ENCODE measurements at regions not wholly inside any gene's neighbourhood (a gene's known extent, or its start where the extent isn't known, plus 50 kb on each side); places are given as distances from the start of the nearest gene placed in this dataset.

GRCh38 chr9:90400091-90400490, 242.5 kb downstream of the DIRAS2 start:
- no peak overlapping the region for H3K4me3 ChIP-seq (ENCODE audit: insufficient read length, low read depth)
- no peaks in the 10 kb centered on the region for H3K36me3 ChIP-seq (ENCODE audit: insufficient read depth, insufficient read length, low read length)
- H3K27me3 ChIP-seq (ENCODE audit: insufficient read depth, insufficient read length) = no peaks in the 10 kb centered on the region
- H3K9me3 ChIP-seq (ENCODE audit: insufficient read depth, low read length) = no peaks in the 10 kb centered on the region
- no peak overlapping the region for H3K9ac ChIP-seq (ENCODE audit: insufficient read length, low read depth)
- DNase-seq (ENCODE audit: low read depth, low spot score) = no peak
- no peak for TF ChIP-seq ZNF274 (IDR thresholded peaks at IDR 0.05; ENCODE audit: low read depth, low read length)
- no peaks in the 10 kb centered on the region for H3K4me1 ChIP-seq (ENCODE audit: insufficient read depth, insufficient read length)

GRCh38 chr9:90408659-90409058, 234.0 kb downstream of the DIRAS2 start:
- no peak for DNase-seq (ENCODE audit: low read depth, low spot score)
- no peaks in the 10 kb centered on the region for H3K4me1 ChIP-seq (ENCODE audit: insufficient read depth, insufficient read length)
- no peaks in the 10 kb centered on the region for H3K36me3 ChIP-seq (ENCODE audit: insufficient read depth, insufficient read length, low read length)
- no peak overlapping the region for H3K9ac ChIP-seq (ENCODE audit: insufficient read length, low read depth)
- H3K4me3 ChIP-seq (ENCODE audit: insufficient read length, low read depth) = no peak overlapping the region
- peaks cover 29% of the 10 kb centered on the region for H3K9me3 ChIP-seq (ENCODE audit: insufficient read depth, low read length)
- TF ChIP-seq SUZ12 (IDR thresholded peaks at IDR 0.05; ENCODE audit: extremely low read depth, insufficient read depth, insufficient read length) (no peak), YY1 (IDR thresholded peaks at IDR 0.05; ENCODE audit: insufficient read depth, insufficient read length) (no peak), ZNF274 (IDR thresholded peaks at IDR 0.05; ENCODE audit: low read depth, low read length) (no peak)
- H3K27me3 ChIP-seq (ENCODE audit: insufficient read depth, insufficient read length) = no peaks in the 10 kb centered on the region

GRCh38 chr9:90419221-90419851, 223.3 kb downstream of the DIRAS2 start:
- H3K4me1 ChIP-seq (ENCODE audit: insufficient read depth, insufficient read length) = no peaks in the 10 kb centered on the region
- no peak overlapping the region for H3K9ac ChIP-seq (ENCODE audit: insufficient read length, low read depth)
- no peak overlapping the region for H3K4me3 ChIP-seq (ENCODE audit: insufficient read length, low read depth)
- no peaks in the 10 kb centered on the region for H3K9me3 ChIP-seq (ENCODE audit: insufficient read depth, low read length)
- DNase-seq (ENCODE audit: low read depth, low spot score) = no peak
- H3K27me3 ChIP-seq (ENCODE audit: insufficient read depth, insufficient read length) = no peaks in the 10 kb centered on the region
- no peaks in the 10 kb centered on the region for H3K36me3 ChIP-seq (ENCODE audit: insufficient read depth, insufficient read length, low read length)
- no peak for TF ChIP-seq YY1 (IDR thresholded peaks at IDR 0.05; ENCODE audit: insufficient read depth, insufficient read length)
- TF ChIP-seq ZNF274 (IDR thresholded peaks at IDR 0.05; ENCODE audit: low read depth, low read length) = no peak
- TF ChIP-seq SUZ12 (IDR thresholded peaks at IDR 0.05; ENCODE audit: extremely low read depth, insufficient read depth, insufficient read length) = no peak

GRCh38 chr9:90420211-90420610, 222.4 kb downstream of the DIRAS2 start:
- H3K9me3 ChIP-seq (ENCODE audit: insufficient read depth, low read length) = no peaks in the 10 kb centered on the region
- H3K9ac ChIP-seq (ENCODE audit: insufficient read length, low read depth) = no peak overlapping the region
- no peaks in the 10 kb centered on the region for H3K36me3 ChIP-seq (ENCODE audit: insufficient read depth, insufficient read length, low read length)
- TF ChIP-seq YY1 (IDR thresholded peaks at IDR 0.05; ENCODE audit: insufficient read depth, insufficient read length) (no peak), SUZ12 (IDR thresholded peaks at IDR 0.05; ENCODE audit: extremely low read depth, insufficient read depth, insufficient read length) (no peak), ZNF274 (IDR thresholded peaks at IDR 0.05; ENCODE audit: low read depth, low read length) (no peak)
- H3K4me1 ChIP-seq (ENCODE audit: insufficient read depth, insufficient read length) = no peaks in the 10 kb centered on the region
- no peak overlapping the region for H3K4me3 ChIP-seq (ENCODE audit: insufficient read length, low read depth)
- no peaks in the 10 kb centered on the region for H3K27me3 ChIP-seq (ENCODE audit: insufficient read depth, insufficient read length)
- DNase-seq (ENCODE audit: low read depth, low spot score) = no peak

GRCh38 chr9:90420768-90421513, 221.7 kb downstream of the DIRAS2 start:
- no peaks in the 10 kb centered on the region for H3K9me3 ChIP-seq (ENCODE audit: insufficient read depth, low read length)
- no peak overlapping the region for H3K9ac ChIP-seq (ENCODE audit: insufficient read length, low read depth)
- H3K4me1 ChIP-seq (ENCODE audit: insufficient read depth, insufficient read length) = no peaks in the 10 kb centered on the region
- no peaks in the 10 kb centered on the region for H3K27me3 ChIP-seq (ENCODE audit: insufficient read depth, insufficient read length)
- TF ChIP-seq ZNF274 (IDR thresholded peaks at IDR 0.05; ENCODE audit: low read depth, low read length) (no peak), YY1 (IDR thresholded peaks at IDR 0.05; ENCODE audit: insufficient read depth, insufficient read length) (no peak), SUZ12 (IDR thresholded peaks at IDR 0.05; ENCODE audit: extremely low read depth, insufficient read depth, insufficient read length) (no peak)
- no peaks in the 10 kb centered on the region for H3K36me3 ChIP-seq (ENCODE audit: insufficient read depth, insufficient read length, low read length)
- DNase-seq (ENCODE audit: low read depth, low spot score) = no peak
- no peak overlapping the region for H3K4me3 ChIP-seq (ENCODE audit: insufficient read length, low read depth)

- H3K36me3 ChIP-seq (ENCODE audit: insufficient read depth, insufficient read length, low read length) = no peaks in the 10 kb centered on the region
- DNase-seq (ENCODE audit: low read depth, low spot score) = no peak
- no peaks in the 10 kb centered on the region for H3K4me1 ChIP-seq (ENCODE audit: insufficient read depth, insufficient read length)
- no peak overlapping the region for H3K9ac ChIP-seq (ENCODE audit: insufficient read length, low read depth)
- TF ChIP-seq SUZ12 (IDR thresholded peaks at IDR 0.05; ENCODE audit: extremely low read depth, insufficient read depth, insufficient read length) = no peak
- TF ChIP-seq ZNF274 (IDR thresholded peaks at IDR 0.05; ENCODE audit: low read depth, low read length) = no peak
- TF ChIP-seq YY1 (IDR thresholded peaks at IDR 0.05; ENCODE audit: insufficient read depth, insufficient read length) = no peak
- H3K27me3 ChIP-seq (ENCODE audit: insufficient read depth, insufficient read length) = no peaks in the 10 kb centered on the region
- H3K9me3 ChIP-seq (ENCODE audit: insufficient read depth, low read length) = no peaks in the 10 kb centered on the region
- H3K4me3 ChIP-seq (ENCODE audit: insufficient read length, low read depth) = no peak overlapping the region
Measured at GRCh38 chr9:90421786-90422185, 220.8 kb downstream of the DIRAS2 start.

GRCh38 chr9:90423661-90424193, 218.9 kb downstream of the DIRAS2 start:
- Histone ChIP-seq H3K27me3 (ENCODE audit: insufficient read depth, insufficient read length) (no peaks in the 10 kb centered on the region), H3K9ac (ENCODE audit: insufficient read length, low read depth) (no peak overlapping the region)
- no peak for DNase-seq (ENCODE audit: low read depth, low spot score)

More at GRCh38 chr9:90423661-90424193, 218.9 kb downstream of the DIRAS2 start:
- no peak overlapping the region for H3K4me3 ChIP-seq (ENCODE audit: insufficient read length, low read depth)
- no peaks in the 10 kb centered on the region for H3K4me1 ChIP-seq (ENCODE audit: insufficient read depth, insufficient read length)
- no peaks in the 10 kb centered on the region for H3K9me3 ChIP-seq (ENCODE audit: insufficient read depth, low read length)
- TF ChIP-seq ZNF274 (IDR thresholded peaks at IDR 0.05; ENCODE audit: low read depth, low read length) (no peak), YY1 (IDR thresholded peaks at IDR 0.05; ENCODE audit: insufficient read depth, insufficient read length) (no peak), SUZ12 (IDR thresholded peaks at IDR 0.05; ENCODE audit: extremely low read depth, insufficient read depth, insufficient read length) (no peak)
- no peaks in the 10 kb centered on the region for H3K36me3 ChIP-seq (ENCODE audit: insufficient read depth, insufficient read length, low read length)
